HEK293 (cell line): ENCODE measurements at regions not wholly inside any gene's neighbourhood (a gene's known extent, or its start where the extent isn't known, plus 50 kb on each side); places are given as distances from the start of the nearest gene placed in this dataset.

Experiments used
- CTCF ChIA-PET: fragments of 350-600 bp; formaldehyde crosslinking; extraction: SDS; loops from one replicate; lab custom pipeline; 2021; ENCODE audit warnings: antibody characterized with exemption; lab: Yijun Ruan, JAX
- POLR2A ChIA-PET: fragments of 300-600 bp; formaldehyde crosslinking; extraction: SDS; loops from one replicate; lab custom pipeline; 2020; ENCODE audit warnings: antibody characterized with exemption, inconsistent platforms; lab: Yijun Ruan, JAX
- H3K27ac ChIP-seq: fragments of 200-500 bp; sonication (Bioruptor generic); 2 replicates; pipeline ENCODE4 v1.5.1; 2014; ENCODE audit warnings: low read depth, low read length, control low read depth, inconsistent platforms; ENCODE audit errors: extremely low read depth
- H3K36me3 ChIP-seq, 2 experiments: fragments of 200-500 bp in 1 of 2; sonication (Bioruptor generic) in 1 of 2; 1 replicate in 1 of 2; 2 replicates in 1 of 2; pipeline ENCODE4 v1.5.1; 2014 to 2017; ENCODE audit warnings: inconsistent platforms in 2 of 2, low read length in 2 of 2; ENCODE audit not compliant: control insufficient read depth in 2 of 2, insufficient read depth in 1 of 2
- H3K4me1 ChIP-seq: fragments of 200-500 bp; sonication (Bioruptor generic); 2 replicates; pipeline ENCODE4 v1.5.1; 2014; ENCODE audit warnings: mild to moderate bottlenecking, low read length, inconsistent platforms; ENCODE audit not compliant: control insufficient read depth, insufficient read depth
- H3K4me3 ChIP-seq: 2 replicates; pipeline ENCODE4 v1.5.1; 2011; ENCODE audit warnings: low read depth, mild to moderate bottlenecking, control low read depth, low read length, moderate library complexity
- H3K9me3 ChIP-seq: fragments of 200-500 bp; sonication (Bioruptor generic); 2 replicates; pipeline ENCODE4 v1.5.1; 2014; ENCODE audit warnings: low read depth, low read length, inconsistent platforms; ENCODE audit not compliant: control insufficient read depth, insufficient read depth
- HOXD13 ChIP-seq: sonication (generic); formaldehyde crosslinking; IDR thresholded peaks from 2 replicates; pipeline ENCODE4 v1.8.0; 2022; ENCODE audit warnings: missing genetic modification reagents, borderline replicate concordance
- KLF16 ChIP-seq: fragments of 450-650 bp; formaldehyde crosslinking; IDR thresholded peaks from 2 replicates; pipeline ENCODE4 v1.5.1; 2017; ENCODE audit warnings: missing biosample characterization, missing genetic modification characterization
- MEIS1 ChIP-seq: sonication (generic); formaldehyde crosslinking; IDR thresholded peaks from 2 replicates; pipeline ENCODE4 v1.8.1; 2022; ENCODE audit warnings: missing genetic modification reagents, mild to moderate bottlenecking, borderline replicate concordance
- PRDM1 ChIP-seq: fragments of 450-650 bp; formaldehyde crosslinking; IDR thresholded peaks from 2 replicates; pipeline ENCODE4; 2016; ENCODE audit warnings: missing biosample characterization, missing genetic modification characterization
- PRDM2 ChIP-seq: fragments of 450-650 bp; formaldehyde crosslinking; IDR thresholded peaks from 2 replicates; pipeline ENCODE4 v1.5.1; 2016; ENCODE audit warnings: missing biosample characterization, missing genetic modification characterization, borderline replicate concordance
- ZBTB20 ChIP-seq: fragments of 450-650 bp; formaldehyde crosslinking; IDR thresholded peaks from 2 replicates; pipeline ENCODE4 v1.5.1; 2016; ENCODE audit warnings: missing biosample characterization, missing genetic modification characterization
- ZFP69B ChIP-seq: fragments of 450-650 bp; formaldehyde crosslinking; IDR thresholded peaks from 2 replicates; pipeline ENCODE4 v1.5.1; 2016; ENCODE audit warnings: missing biosample characterization, missing genetic modification characterization
- ZNF146 ChIP-seq: fragments of 450-650 bp; formaldehyde crosslinking; IDR thresholded peaks from 2 replicates; pipeline ENCODE4 v1.5.1; 2016; ENCODE audit warnings: missing biosample characterization, missing genetic modification characterization
- ZNF19 ChIP-seq: fragments of 450-650 bp; formaldehyde crosslinking; IDR thresholded peaks from 2 replicates; pipeline ENCODE4; 2016; ENCODE audit warnings: missing biosample characterization, missing genetic modification characterization, low read depth
- ZNF2 ChIP-seq: fragments of 450-650 bp; formaldehyde crosslinking; IDR thresholded peaks from 2 replicates; pipeline ENCODE4 v1.5.1; 2016; ENCODE audit warnings: missing biosample characterization, missing genetic modification characterization
- ZNF23 ChIP-seq: fragments of 450-650 bp; formaldehyde crosslinking; IDR thresholded peaks from 2 replicates; pipeline ENCODE4 v1.5.1; 2016; ENCODE audit warnings: missing biosample characterization, missing genetic modification characterization, borderline replicate concordance
- ZNF239 ChIP-seq: fragments of 450-650 bp; formaldehyde crosslinking; IDR thresholded peaks from 2 replicates; pipeline ENCODE4 v1.5.1; 2016; ENCODE audit warnings: missing biosample characterization, missing genetic modification characterization
- ZNF248 ChIP-seq: fragments of 450-650 bp; formaldehyde crosslinking; IDR thresholded peaks from 2 replicates; pipeline ENCODE4 v1.5.1; 2017; ENCODE audit warnings: missing biosample characterization, missing genetic modification characterization
- ZNF416 ChIP-seq: fragments of 450-650 bp; formaldehyde crosslinking; IDR thresholded peaks from 2 replicates; pipeline ENCODE4 v1.5.1; 2016; ENCODE audit warnings: missing biosample characterization, missing genetic modification characterization
- ZNF473 ChIP-seq: fragments of 450-650 bp; formaldehyde crosslinking; IDR thresholded peaks from 2 replicates; pipeline ENCODE4 v1.5.1; 2017; ENCODE audit warnings: missing biosample characterization, missing genetic modification characterization
- ZNF645 ChIP-seq: fragments of 450-650 bp; formaldehyde crosslinking; IDR thresholded peaks from 2 replicates; pipeline ENCODE4; 2016; ENCODE audit warnings: missing biosample characterization, missing genetic modification characterization
- ZNF701 ChIP-seq: fragments of 450-650 bp; formaldehyde crosslinking; IDR thresholded peaks from 2 replicates; pipeline ENCODE4 v1.5.1; 2016; ENCODE audit warnings: missing biosample characterization, missing genetic modification characterization
- ZNF830 ChIP-seq: fragments of 450-650 bp; IDR thresholded peaks from 2 replicates; pipeline ENCODE4 v1.5.0; 2018; ENCODE audit warnings: missing biosample characterization, missing genetic modification characterization, low read depth, mild to moderate bottlenecking, moderate library complexity
- ZNF837 ChIP-seq: fragments of 450-650 bp; formaldehyde crosslinking; IDR thresholded peaks from 2 replicates; pipeline ENCODE4 v1.5.1; 2016; ENCODE audit warnings: missing biosample characterization, missing genetic modification characterization
- TF ChIP-seq, protein P1 (sequence below): fragments of 450-650 bp; formaldehyde crosslinking; IDR thresholded peaks from 2 replicates; pipeline ENCODE4 v1.5.1; 2017; ENCODE audit warnings: missing biosample characterization, missing genetic modification characterization

- no peak for TF ChIP-seq ZNF645
These were observed 81.4 kb upstream of the MTPN start (continued) for GRCh38 chr7:136058546-136058945.

DNA sequence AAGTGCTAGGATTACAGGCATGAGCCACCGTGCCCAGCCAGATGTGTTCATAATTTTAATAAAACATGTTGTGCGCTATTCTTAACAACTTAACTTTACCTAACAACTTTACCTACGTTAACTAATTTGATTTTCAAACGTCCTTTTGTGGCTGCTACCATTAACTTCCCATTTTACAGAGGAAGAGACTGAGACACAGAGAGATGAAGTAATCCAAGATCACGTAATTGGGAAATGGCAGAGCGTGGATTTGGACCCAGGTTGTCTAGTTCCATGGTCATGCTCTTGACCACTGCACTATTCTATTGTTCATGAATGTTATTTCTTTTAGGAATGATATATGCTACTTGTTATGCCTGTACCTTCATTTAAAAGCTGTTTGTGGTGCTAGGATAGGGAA is 80.3 kb upstream of the MTPN start:
- ChIA-PET CTCF (no interaction called here), POLR2A (no interaction called here)
- H3K9me3 ChIP-seq = no peaks in the 10 kb centered on the region
- TF ChIP-seq ZNF248 (tag by site-specific recombination) (no peak), MEIS1 (CRISPR knock-in tag) (no peak), KLF16 (tag by site-specific recombination) (no peak), ZNF416 (tag by site-specific recombination) (no peak), PRDM1 (tag by site-specific recombination) (no peak), ZNF146 (tag by site-specific recombination) (no peak), ZNF2 (no peak), ZFP69B (no peak), ZNF19 (tag by site-specific recombination) (no peak), ZNF23 (no peak), ZNF837 (tag by site-specific recombination) (no peak)
- TF ChIP-seq, protein P1, sequence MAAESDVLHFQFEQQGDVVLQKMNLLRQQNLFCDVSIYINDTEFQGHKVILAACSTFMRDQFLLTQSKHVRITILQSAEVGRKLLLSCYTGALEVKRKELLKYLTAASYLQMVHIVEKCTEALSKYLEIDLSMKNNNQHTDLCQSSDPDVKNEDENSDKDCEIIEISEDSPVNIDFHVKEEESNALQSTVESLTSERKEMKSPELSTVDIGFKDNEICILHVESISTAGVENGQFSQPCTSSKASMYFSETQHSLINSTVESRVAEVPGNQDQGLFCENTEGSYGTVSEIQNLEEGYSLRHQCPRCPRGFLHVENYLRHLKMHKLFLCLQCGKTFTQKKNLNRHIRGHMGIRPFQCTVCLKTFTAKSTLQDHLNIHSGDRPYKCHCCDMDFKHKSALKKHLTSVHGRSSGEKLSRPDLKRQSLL (tag by site-specific recombination) = no peak
- no peak overlapping the region for H3K27ac ChIP-seq
- no peaks in the 10 kb centered on the region for H3K4me1 ChIP-seq
- no peaks in the 10 kb centered on the region for H3K36me3 ChIP-seq
- no peak overlapping the region for H3K4me3 ChIP-seq

DNA sequence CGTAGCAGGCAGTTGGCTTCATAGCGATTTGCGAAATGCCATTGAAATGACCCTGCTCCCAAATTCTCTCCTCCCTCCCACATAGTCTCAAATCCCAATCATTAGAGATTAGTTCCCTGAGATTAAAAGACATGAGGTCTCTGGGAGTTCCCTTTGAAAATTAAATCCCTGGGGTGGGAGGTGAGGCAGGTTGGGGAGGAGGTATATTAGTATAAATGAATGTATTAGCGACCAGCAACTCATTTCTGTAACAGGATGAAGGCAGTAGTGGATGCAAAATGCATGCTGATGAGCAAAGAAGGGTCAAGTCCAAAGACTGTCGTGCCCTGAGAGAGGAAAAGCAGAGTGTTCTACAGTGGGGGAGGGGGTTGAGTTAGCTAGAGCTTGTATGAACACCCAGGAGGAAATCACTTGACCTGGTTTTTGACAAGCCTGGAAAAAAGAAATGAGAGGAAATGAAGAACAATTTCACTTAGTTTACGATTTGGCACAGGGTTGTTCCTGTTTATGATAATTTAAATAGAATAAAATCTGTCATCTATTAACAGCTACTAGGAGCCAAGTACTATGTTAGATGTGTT is 79.6 kb upstream of the MTPN start:
- POLR2A ChIA-PET = no interaction called here
- TF ChIP-seq ZNF645 = no peak
- TF ChIP-seq, all 188 proteins: peak for 0
- Histone ChIP-seq H3K36me3 (no peaks in the 10 kb centered on the region), H3K4me3 (no peak overlapping the region), H3K27ac (no peak overlapping the region), H3K9me3 (no peaks in the 10 kb centered on the region), H3K4me1 (no peaks in the 10 kb centered on the region)
- CTCF ChIA-PET = no interaction called here

DNA sequence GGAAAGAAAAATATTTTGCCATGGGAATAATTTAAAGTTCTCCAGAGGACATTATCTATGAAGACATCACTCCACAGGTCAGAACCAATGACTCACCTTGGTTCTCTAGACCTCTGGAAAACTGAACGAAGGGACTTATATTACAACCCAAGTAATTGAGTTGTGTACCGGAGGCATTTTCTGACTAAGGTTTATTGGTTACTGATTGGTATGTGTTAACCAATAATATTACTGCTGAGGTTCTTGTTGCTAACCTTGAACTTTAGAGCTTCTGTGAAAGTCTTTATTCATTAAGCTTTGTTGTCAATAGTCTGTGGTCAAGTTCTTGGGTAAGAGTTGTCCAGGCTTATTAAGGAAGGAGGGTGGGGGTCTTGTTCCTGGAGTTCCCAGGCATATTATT is 78.1 kb upstream of the MTPN start:
- ChIA-PET POLR2A (no interaction called here), CTCF (no interaction called here)

More for the DNA sequence above, 78.1 kb upstream of the MTPN start:
- Histone ChIP-seq H3K4me1 (no peaks in the 10 kb centered on the region), H3K4me3 (no peak overlapping the region)
- TF ChIP-seq ZNF701 = no peak
- no peak for TF ChIP-seq ZNF239 (tag by site-specific recombination)
- no peak for TF ChIP-seq ZBTB20 (tag by site-specific recombination)
- TF ChIP-seq HOXD13 = no peak
- no peak for TF ChIP-seq ZNF830 (tag by site-specific recombination)
- no peak for TF ChIP-seq ZNF473 (tag by site-specific recombination)
- TF ChIP-seq PRDM2 (tag by site-specific recombination) = no peak
- TF ChIP-seq, all 188 proteins: peak for 0
- H3K27ac ChIP-seq = no peak overlapping the region
- H3K9me3 ChIP-seq = no peaks in the 10 kb centered on the region
- H3K36me3 ChIP-seq = no peaks in the 10 kb centered on the region
